HCT116 (cell line): ENCODE measurements at regions not wholly inside any gene's neighbourhood (a gene's known extent, or its start where the extent isn't known, plus 50 kb on each side); places are given as distances from the start of the nearest gene placed in this dataset.

Experiments used
- ATAC-seq: fragments of 200-7000 bp; cut with Tn5 transposase; 2 replicates; pipeline ENCODE4 v1.9.1; 2020; ENCODE audit warnings: mild to moderate bottlenecking, moderate library complexity
- BruUV-seq: library from RNA; stranded (reverse); fragments of 400-500 nt; replicated peaks from 2 replicates; lab custom pipeline; 2021; lab: Mats Ljungman, UMichigan
- CTCF ChIA-PET: fragments of 300-600 bp; sonication (Branson Sonifier 250); formaldehyde crosslinking; loops from one replicate; lab custom pipeline; 2021; ENCODE audit warnings: antibody characterized with exemption; lab: Charles Lee
- POLR2A ChIA-PET: fragments of 300-600, 350-600 bp; sonication (Branson Sonifier 250); formaldehyde crosslinking; loops from one replicate; lab custom pipeline; 2021; ENCODE audit warnings: antibody characterized with exemption; lab: Charles Lee
- RAD21 ChIA-PET, 2 experiments: fragments of 300-600 bp; sonication (Branson Sonifier 250); formaldehyde crosslinking; loops; one replicate each; lab custom pipeline; 2023; ENCODE audit warnings: low total read pairs in 2 of 2; ENCODE audit not compliant: uncharacterized antibody in 2 of 2, unreplicated experiment in 2 of 2, low non-redundant PET in 1 of 2; lab: Charles Lee
- DNase-seq: peaks from one replicate; pipeline ENCODE4 v3.0.0-alpha.2; 2010; ENCODE audit warnings: low read depth, low spot score
- H2AFZ ChIP-seq: fragments of 200-600 bp; shearing (Covaris generic), sonication (generic); 2 replicates; pipeline ENCODE4 v1.6.1; 2017; ENCODE audit warnings: low read depth, mixed run types, mixed read lengths, antibody characterized with exemption, low read length; ENCODE audit not compliant: poor library complexity, severe bottlenecking
- H3K27ac ChIP-seq: 2 replicates; pipeline ENCODE4 v1.5.1; 2012; ENCODE audit warnings: low read depth, low read length
- H3K27me3 ChIP-seq: fragments of 200-600 bp; sonication (generic); 2 replicates; pipeline ENCODE4 v1.6.1; 2016; ENCODE audit warnings: mixed run types, low read length, mixed read lengths; ENCODE audit not compliant: insufficient read depth
- H3K36me3 ChIP-seq, 2 experiments: fragments of 200-500 bp in 1 of 2; fragments of 200-600 bp in 1 of 2; sonication (Bioruptor generic) in 1 of 2; sonication (generic) in 1 of 2; 2 replicates each; pipeline versions ENCODE4 v1.5.1 to v1.6.1; 2014 to 2016; ENCODE audit warnings: low read length in 2 of 2, inconsistent platforms in 1 of 2, mixed read lengths in 1 of 2, mixed run types in 1 of 2; ENCODE audit not compliant: insufficient read depth in 2 of 2, control insufficient read depth in 1 of 2
- H3K4me1 ChIP-seq, 2 experiments: fragments of 200-600 bp in 1 of 2; sonication (generic) in 1 of 2; 2 replicates each; pipeline versions ENCODE4 v1.5.1 to v1.6.1; 2012 to 2017; ENCODE audit warnings: low read length in 2 of 2, inconsistent platforms in 1 of 2, mild to moderate bottlenecking in 1 of 2, mixed read lengths in 1 of 2, mixed run types in 1 of 2, moderate library complexity in 1 of 2; ENCODE audit not compliant: insufficient read depth in 2 of 2, control insufficient read depth in 1 of 2
- H3K4me2 ChIP-seq: fragments of 200-600 bp; sonication (generic); 2 replicates; pipeline ENCODE4 v1.6.1; 2017; ENCODE audit warnings: mixed run types, low read length, mixed read lengths
- H3K4me3 ChIP-seq, 2 experiments: fragments of 200-600 bp in 1 of 2; sonication (generic) in 1 of 2; replicated peaks in 1 of 2; 2 replicates each; pipeline ENCODE4 v1.5.1; 2011 to 2016; ENCODE audit warnings: low read length in 2 of 2, control low read depth in 1 of 2, low read depth in 1 of 2, mild to moderate bottlenecking in 1 of 2, mixed read lengths in 1 of 2, mixed run types in 1 of 2
- H3K79me2 ChIP-seq: fragments of 200-600 bp; sonication (generic); 2 replicates; pipeline ENCODE4 v1.6.1; 2017; ENCODE audit warnings: mild to moderate bottlenecking, mixed run types, low read length, moderate library complexity, mixed read lengths; ENCODE audit not compliant: insufficient read depth
- H3K9ac ChIP-seq: fragments of 200-600 bp; sonication (generic); 2 replicates; pipeline ENCODE4 v1.6.1; 2016; ENCODE audit warnings: low read length, mixed read lengths
- H3K9me2 ChIP-seq: fragments of 200-600 bp; sonication (generic), shearing (Covaris generic); 2 replicates; pipeline ENCODE4 v1.6.1; 2017; ENCODE audit warnings: mixed run types, mild to moderate bottlenecking, moderate library complexity; ENCODE audit not compliant: insufficient read depth
- H3K9me3 ChIP-seq, 2 experiments: fragments of 200-500 bp in 1 of 2; fragments of 200-600 bp in 1 of 2; sonication (Bioruptor generic) in 1 of 2; sonication (generic) in 1 of 2; 2 replicates each; pipeline ENCODE4 v1.6.1; 2014 to 2017; ENCODE audit warnings: low read length in 2 of 2, mixed read lengths in 2 of 2, inconsistent platforms in 1 of 2, low read depth in 1 of 2, mild to moderate bottlenecking in 1 of 2, mixed run types in 1 of 2, moderate library complexity in 1 of 2; ENCODE audit not compliant: control insufficient read depth in 1 of 2, insufficient read depth in 1 of 2
- H4K20me1 ChIP-seq: fragments of 200-600 bp; sonication (generic), shearing (Covaris generic); 2 replicates; pipeline ENCODE4 v1.6.1; 2017; ENCODE audit warnings: mixed run types, mild to moderate bottlenecking, moderate library complexity; ENCODE audit not compliant: insufficient read depth
- ATF3 ChIP-seq: IDR thresholded peaks from 2 replicates; pipeline ENCODE4 v1.6.1; 2012
- CBX3 ChIP-seq: IDR thresholded peaks from 2 replicates; pipeline ENCODE4 v1.6.1; 2012; ENCODE audit warnings: low read depth
- CEBPB ChIP-seq: IDR thresholded peaks from 2 replicates; pipeline ENCODE4 v1.6.1; 2012; ENCODE audit warnings: low read depth
- EGR1 ChIP-seq: IDR thresholded peaks from 2 replicates; pipeline ENCODE4 v1.6.1; 2012; ENCODE audit warnings: low read depth
- ELF1 ChIP-seq: IDR thresholded peaks from 2 replicates; pipeline ENCODE4 v1.6.1; 2012; ENCODE audit warnings: low read depth, borderline replicate concordance
- EZH2 ChIP-seq: fragments of 200-600 bp; sonication (generic); IDR thresholded peaks from 2 replicates; pipeline ENCODE4 v1.6.1; 2017; ENCODE audit warnings: antibody characterized with exemption, mixed run types
- EZH2phosphoT487 ChIP-seq: fragments of 200-600 bp; IDR thresholded peaks from 2 replicates; pipeline ENCODE4 v1.6.1; 2018; ENCODE audit warnings: antibody characterized with exemption, borderline replicate concordance
- FOSL1 ChIP-seq: IDR thresholded peaks from 2 replicates; pipeline ENCODE4 v1.6.1; 2012; ENCODE audit warnings: low read depth
- JUND ChIP-seq: IDR thresholded peaks from 2 replicates; pipeline ENCODE4 v1.6.1; 2012
- MAX ChIP-seq: IDR thresholded peaks from 2 replicates; pipeline ENCODE4 v1.6.1; 2012
- POLR2A ChIP-seq: IDR thresholded peaks from 2 replicates; pipeline ENCODE4 v1.7.0; 2011; ENCODE audit warnings: borderline replicate concordance; ENCODE audit not compliant: insufficient read depth, insufficient read length; ENCODE audit errors: extremely low read depth
- RAD21 ChIP-seq: IDR thresholded peaks from 2 replicates; pipeline ENCODE4 v1.6.1; 2012; ENCODE audit warnings: low read depth, mild to moderate bottlenecking
- REST ChIP-seq: IDR thresholded peaks from 2 replicates; pipeline ENCODE4 v1.6.1; 2012; ENCODE audit warnings: low read depth
- SIN3A ChIP-seq: IDR thresholded peaks from 2 replicates; pipeline ENCODE4 v1.6.1; 2012; ENCODE audit warnings: low read depth
- SP1 ChIP-seq: IDR thresholded peaks from 2 replicates; pipeline ENCODE4 v1.6.1; 2012; ENCODE audit warnings: low read depth
- SRF ChIP-seq: IDR thresholded peaks from 2 replicates; pipeline ENCODE4 v1.6.1; 2012; ENCODE audit warnings: low read depth
- TCF7L2 ChIP-seq: IDR thresholded peaks from 2 replicates; pipeline ENCODE4 v1.7.0; 2011; ENCODE audit warnings: borderline replicate concordance, inconsistent platforms; ENCODE audit not compliant: insufficient read depth, insufficient read length; ENCODE audit errors: extremely low read depth
- YY1 ChIP-seq: IDR thresholded peaks from 2 replicates; pipeline ENCODE4 v1.6.1; 2011; ENCODE audit warnings: low read length, low read depth, moderate library complexity, mild to moderate bottlenecking; ENCODE audit not compliant: insufficient replicate concordance; ENCODE audit errors: extremely low read depth
- ZBTB33 ChIP-seq: IDR thresholded peaks from 2 replicates; pipeline ENCODE4 v1.6.1; 2011; ENCODE audit warnings: mild to moderate bottlenecking, low read length, moderate library complexity; ENCODE audit not compliant: insufficient replicate concordance; ENCODE audit errors: extremely low read depth
- ZNF274 ChIP-seq: fragments of 200-500 bp; sonication (Bioruptor generic); IDR thresholded peaks from 2 replicates; pipeline ENCODE4 v1.6.1; 2014; ENCODE audit warnings: mild to moderate bottlenecking, low read depth, low read length, inconsistent platforms
- intact Hi-C: fragments of 100-400 bp; cut with micrococcal nuclease; formaldehyde crosslinking; loops from 2 replicates; pipeline ENCODE4 v1.10.0; 2022

GRCh38 chr2:220348206-220348605, 720.8 kb downstream of the SLC4A3 start (continued):
- TF ChIP-seq SP1 (no peak), RAD21 (no peak), POLR2A (no peak), ATF3 (no peak), TCF7L2 (no peak), ZNF274 (no peak), ZBTB33 (no peak), EZH2 (no peak), SRF (no peak)

- POLR2A ChIA-PET = no interaction called here
- no TSS peak for BruUV-seq
- Histone ChIP-seq H3K9me2 (no peaks in the 10 kb centered on the region), H3K9me3 (no peaks in the 10 kb centered on the region), H3K4me1 (peaks cover 13 to 21% of the 10 kb centered on the region in 2 experiments), H3K9ac (no peak overlapping the region), H2AFZ (no peak overlapping the region), H3K4me3 (no peak overlapping the region), H3K79me2 (no peaks in the 10 kb centered on the region), H3K27ac (no peak overlapping the region), H4K20me1 (no peaks in the 10 kb centered on the region), H3K4me2 (no peak overlapping the region), H3K27me3 (no peaks in the 10 kb centered on the region), H3K36me3 (no peaks in the 10 kb centered on the region)
- RAD21 ChIA-PET = no interaction called here
- CTCF ChIA-PET = no interaction called here
- ATAC-seq = no peak
- intact Hi-C loops = no loop called here
- no peak for DNase-seq
- TF ChIP-seq TCF7L2 (no peak), YY1 (no peak), RAD21 (no peak), EZH2phosphoT487 (no peak), ATF3 (no peak), FOSL1 (no peak), SIN3A (no peak), ELF1 (no peak), JUND (no peak), EZH2 (no peak), POLR2A (no peak), MAX (no peak), EGR1 (no peak), CBX3 (no peak), REST (no peak), CEBPB (no peak)
These were observed 726.5 kb downstream of the SLC4A3 start for GRCh38 chr2:220353897-220354296.
